Natural killer cell treated with Interleukin-12 subunit alpha and Interleukin-12 subunit beta and Interleukin-15 and Interleukin-18, amount 100 ng/mL, for 72 hours (primary cell): ENCODE measurements at regions not wholly inside any gene's neighbourhood (a gene's known extent, or its start where the extent isn't known, plus 50 kb on each side); places are given as distances from the start of the nearest gene placed in this dataset.
"Not testable (repeated sequence)": the region's sequence is repeated elsewhere in the genome, so short reads cannot be mapped to it uniquely, and the experiment has no call there.

Experiments
- ATAC-seq, 2 donors: fragments of 150-1000 bp; cut with Tn5 transposase in 1 of 2; sonication (Bioruptor Pico), chemical (Tn5 transposase) in 1 of 2; 2 replicates each; pipeline ENCODE4 v1.10.0; 2021
- DNase-seq: peaks from one replicate; pipeline ENCODE4 v3.0.0; 2022; ENCODE audit warnings: low spot score
- H3K27ac Mint-ChIP-seq, 2 donors: 1 replicate in 1 of 2; 2 replicates in 1 of 2; pipeline ENCODE4 v1.8.0; 2022; ENCODE audit warnings: mixed read lengths in 2 of 2, mild to moderate bottlenecking in 1 of 2, moderate library complexity in 1 of 2
- H3K27me3 Mint-ChIP-seq, 2 donors: 1 replicate in 1 of 2; 2 replicates in 1 of 2; pipeline ENCODE4 v1.8.0; 2022; ENCODE audit warnings: mixed read lengths in 2 of 2
- H3K36me3 Mint-ChIP-seq: one replicate; pipeline ENCODE4 v1.8.0; 2022; ENCODE audit warnings: mixed read lengths
- H3K4me1 Mint-ChIP-seq, 2 donors: 1 replicate in 1 of 2; 2 replicates in 1 of 2; pipeline ENCODE4 v1.8.0; 2022; ENCODE audit warnings: low read depth in 2 of 2, mixed read lengths in 2 of 2, mild to moderate bottlenecking in 1 of 2
- H3K4me3 Mint-ChIP-seq: one replicate; pipeline ENCODE4 v1.8.0; 2022; ENCODE audit warnings: mixed read lengths
- H3K9me3 Mint-ChIP-seq: 2 replicates; pipeline ENCODE4 v1.8.0; 2022; ENCODE audit warnings: mixed read lengths

DNA sequence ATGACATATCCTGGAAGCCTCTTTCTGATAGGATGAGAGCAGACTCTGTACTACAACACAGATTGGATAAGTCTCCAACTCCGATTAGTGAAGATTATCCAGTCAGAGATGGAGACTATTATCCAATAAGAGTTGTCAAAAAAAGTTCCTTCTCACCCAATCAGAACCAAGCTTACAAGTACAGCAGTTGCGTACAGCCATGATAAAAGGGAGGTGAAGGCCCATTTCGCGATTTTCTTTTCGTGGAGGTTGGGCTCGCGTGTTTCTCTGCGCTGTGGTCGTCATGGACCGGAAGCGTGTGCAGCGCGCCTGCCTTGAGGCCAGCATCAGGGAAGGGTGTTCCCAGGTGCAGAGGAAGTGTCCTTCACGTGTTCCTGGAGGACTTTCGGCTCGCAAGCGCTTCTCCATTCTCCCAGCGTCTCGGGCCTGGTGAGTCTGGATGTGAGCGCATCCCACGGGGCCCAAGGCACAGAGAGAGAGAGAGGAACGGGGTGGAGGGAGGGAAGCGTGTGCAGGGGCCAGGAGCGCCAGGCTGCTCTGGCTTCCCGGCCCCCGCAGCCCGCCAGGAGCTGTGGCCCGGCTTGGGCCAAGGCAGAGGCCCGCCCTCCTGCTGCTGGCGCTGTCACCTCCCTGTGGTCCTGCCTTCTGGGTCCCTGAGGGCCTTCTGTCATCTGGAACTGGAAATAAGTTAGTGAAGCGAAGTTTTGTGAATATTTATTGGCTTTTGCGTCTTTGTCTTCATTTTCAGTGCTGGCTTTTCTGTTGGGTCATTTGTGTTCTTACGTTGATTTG, 53.9 kb downstream of the CDRT15L2 start:
- not testable (repeated sequence) for DNase-seq, H3K4me1 Mint-ChIP-seq, H3K27me3 Mint-ChIP-seq, H3K4me3 Mint-ChIP-seq, H3K9me3 Mint-ChIP-seq, H3K27ac Mint-ChIP-seq, ATAC-seq, H3K36me3 Mint-ChIP-seq

DNA sequence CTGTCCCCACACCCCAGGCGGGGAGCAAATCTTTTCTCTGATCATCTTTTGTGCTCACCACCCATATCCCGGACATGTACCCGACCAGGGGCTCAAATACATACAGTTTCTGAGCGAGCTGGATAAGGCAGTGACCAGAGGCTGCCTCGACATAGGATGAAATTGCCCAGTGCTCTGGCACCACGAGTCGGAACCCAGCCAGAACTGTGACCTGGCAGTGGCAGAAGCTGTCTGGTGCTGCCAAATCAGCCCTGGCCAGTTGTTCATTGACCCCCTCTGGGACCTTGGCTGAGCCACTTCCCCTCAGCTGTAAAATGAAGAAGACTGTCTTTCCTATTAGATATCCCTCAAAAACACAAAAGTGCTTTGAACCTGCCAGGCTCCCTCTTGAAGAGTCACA, 60.6 kb downstream of the CDRT15L2 start:
- DNase-seq, H3K27me3 Mint-ChIP-seq, ATAC-seq, H3K36me3 Mint-ChIP-seq, H3K4me3 Mint-ChIP-seq, H3K9me3 Mint-ChIP-seq, H3K27ac Mint-ChIP-seq: not testable (repeated sequence)
- peaks cover 0 to 14% of the 10 kb centered on the region in 2 donors for H3K4me1 Mint-ChIP-seq

DNA sequence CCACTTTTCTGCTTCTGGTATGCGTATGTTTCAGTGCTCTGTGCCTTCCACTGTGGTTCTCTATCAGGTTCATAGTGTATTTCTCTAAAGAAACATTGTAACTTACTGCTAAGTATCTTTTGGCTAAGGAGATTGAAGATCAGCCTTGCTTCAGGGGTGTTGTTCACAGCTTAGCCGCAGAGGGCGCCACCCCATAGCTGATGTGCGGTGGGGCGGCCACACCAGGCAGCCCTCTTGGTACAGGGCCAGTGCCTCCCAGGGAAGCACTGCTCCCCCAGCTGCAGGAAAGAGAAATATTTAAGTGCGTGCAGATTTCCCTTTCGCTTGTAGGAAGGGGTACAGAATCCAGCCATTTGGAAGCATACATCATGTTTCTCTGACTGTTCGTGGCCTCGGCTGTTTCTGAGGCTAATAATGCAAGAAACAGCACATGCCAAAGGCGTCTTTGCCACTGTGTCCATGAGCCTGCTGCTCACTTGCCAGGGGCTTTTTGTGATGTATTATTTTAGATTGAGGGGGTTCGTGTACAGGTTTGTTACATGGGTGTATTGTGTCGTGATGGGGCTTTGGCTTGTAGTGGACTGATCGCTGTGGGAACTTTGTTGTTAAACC, 67.2 kb downstream of the CDRT15L2 start:
- peak; percentile 80 to 81 for ATAC-seq
- H3K9me3 Mint-ChIP-seq, DNase-seq, H3K27me3 Mint-ChIP-seq, H3K36me3 Mint-ChIP-seq: not testable (repeated sequence)
- Mint-ChIP-seq H3K27ac (peak overlapping the region in 1 of 2 donors; percentile 29), H3K4me1 (peaks cover 25 to 38% of the 10 kb centered on the region in 2 donors), H3K4me3 (peak overlapping the region; percentile 21)

DNA sequence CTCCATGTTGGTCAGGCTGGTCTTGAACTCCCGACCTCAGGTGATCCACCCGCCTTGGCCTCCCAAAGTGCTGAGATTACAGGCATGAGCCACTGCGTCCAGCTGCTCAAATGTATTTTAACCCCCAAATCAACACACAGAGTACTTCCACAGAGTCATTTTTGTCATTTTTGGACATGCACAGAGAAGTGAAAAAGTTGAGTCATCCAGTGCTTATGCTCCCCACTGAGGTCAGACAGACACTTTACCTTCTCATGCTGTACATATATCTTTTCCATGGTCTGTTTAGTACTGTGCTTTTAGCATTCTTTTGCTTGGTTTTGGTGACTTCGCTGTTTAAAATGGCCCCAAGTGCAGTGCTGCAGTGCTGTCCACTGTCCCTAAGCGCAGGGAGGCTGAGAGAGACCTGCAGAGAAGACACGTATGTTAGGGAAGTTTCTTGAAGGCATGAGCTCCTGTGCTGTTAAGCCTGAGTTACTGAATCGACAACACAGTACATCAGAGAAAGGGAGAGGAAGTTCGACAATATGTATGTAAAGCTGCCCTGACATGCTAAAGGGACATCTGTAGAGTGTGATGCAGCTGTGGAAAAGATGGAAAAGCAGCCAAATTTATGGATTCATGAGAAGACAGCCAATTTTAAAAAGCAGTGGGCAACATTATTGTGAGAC, 69.7 kb downstream of the CDRT15L2 start:
- DNase-seq, H3K36me3 Mint-ChIP-seq, H3K27me3 Mint-ChIP-seq, H3K9me3 Mint-ChIP-seq: not testable (repeated sequence)
- ATAC-seq: peak in 1 of 2 donors; percentile 54
- peaks cover 33 to 48% of the 10 kb centered on the region in 2 donors for H3K4me1 Mint-ChIP-seq
- H3K27ac Mint-ChIP-seq: peak overlapping the region in 1 of 2 donors; percentile 29
- peak overlapping the region; percentile 30 for H3K4me3 Mint-ChIP-seq

DNA sequence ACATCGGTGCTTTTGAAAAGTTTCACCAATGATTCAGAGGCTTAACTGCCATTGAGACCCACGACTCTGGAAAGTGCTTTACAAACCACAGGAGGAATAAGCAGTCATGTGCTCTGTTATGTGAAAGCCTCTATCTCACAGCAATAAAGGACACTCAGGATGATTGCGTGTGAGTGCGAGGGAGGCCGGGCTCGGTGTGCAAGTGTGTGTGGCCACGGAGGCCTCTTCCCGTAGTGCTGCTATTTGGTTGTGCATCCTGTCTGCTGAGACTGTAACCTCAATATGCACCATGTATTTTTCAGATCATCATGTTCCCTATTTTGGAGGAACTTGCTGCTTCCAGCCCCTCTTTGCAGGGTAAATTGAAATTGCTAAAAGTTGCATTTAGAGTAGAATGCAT, 71.5 kb downstream of the CDRT15L2 start:
- H3K27ac Mint-ChIP-seq: peak overlapping the region in 1 of 2 donors; percentile 60
- DNase-seq, H3K9me3 Mint-ChIP-seq, H3K27me3 Mint-ChIP-seq, H3K36me3 Mint-ChIP-seq: not testable (repeated sequence)
- peak overlapping the region; percentile 59 for H3K4me3 Mint-ChIP-seq
- H3K4me1 Mint-ChIP-seq: peaks cover 33 to 41% of the 10 kb centered on the region in 2 donors
- peak; percentile 62 to 80 for ATAC-seq

DNA sequence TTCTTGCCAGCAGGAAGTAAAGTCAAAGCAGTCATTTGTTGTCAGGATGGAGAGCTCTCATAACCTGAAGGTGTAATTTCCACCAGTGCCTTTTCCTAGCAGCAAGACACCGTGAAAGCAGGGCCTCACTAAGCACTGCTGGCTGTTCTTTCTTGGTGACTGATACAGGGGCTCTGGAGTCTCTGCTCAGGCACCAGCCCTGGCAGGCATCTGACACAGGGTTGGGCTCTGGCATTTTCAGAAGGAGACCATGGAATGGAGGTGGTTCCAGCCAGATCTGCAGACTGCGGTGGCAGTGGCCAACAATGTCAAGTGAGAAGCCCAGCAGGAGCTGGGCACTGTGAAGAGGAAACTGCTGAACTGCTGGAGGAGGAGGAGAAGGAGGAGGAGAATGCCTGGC, 72.2 kb downstream of the CDRT15L2 start:
- H3K27me3 Mint-ChIP-seq, H3K36me3 Mint-ChIP-seq, DNase-seq, H3K9me3 Mint-ChIP-seq: not testable (repeated sequence)
- ATAC-seq: peak; percentile 41 to 46
- Mint-ChIP-seq H3K4me3 (peak overlapping the region; percentile 59), H3K4me1 (peaks cover 31 to 37% of the 10 kb centered on the region in 2 donors), H3K27ac (peak overlapping the region; percentile 25 to 60)

DNA sequence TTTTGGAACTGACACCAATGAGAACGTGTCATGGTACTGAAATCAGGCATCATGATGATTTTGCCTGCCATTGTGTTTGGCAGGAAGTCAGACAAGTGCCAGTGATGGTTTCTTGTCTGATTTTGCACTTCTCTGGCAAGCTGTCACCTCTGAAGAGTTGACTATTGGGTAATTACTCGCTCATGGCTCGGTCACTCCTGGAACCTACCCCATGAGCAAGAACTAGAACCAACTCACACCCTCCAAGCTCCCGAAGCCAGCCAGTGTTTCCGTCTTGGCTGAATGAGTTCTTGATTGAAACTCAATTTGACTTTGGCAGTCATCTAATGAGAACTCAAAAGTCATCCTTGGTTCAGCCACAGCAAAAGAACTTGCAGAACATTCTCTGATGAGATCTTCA, 73.9 kb downstream of the CDRT15L2 start:
- not testable (repeated sequence) for DNase-seq, H3K9me3 Mint-ChIP-seq, H3K36me3 Mint-ChIP-seq, H3K27me3 Mint-ChIP-seq
- H3K4me1 Mint-ChIP-seq: peaks cover 26 to 31% of the 10 kb centered on the region in 2 donors
- ATAC-seq: peak; percentile 32 to 55
- peak overlapping the region; percentile 39 for H3K4me3 Mint-ChIP-seq
- peak overlapping the region in 1 of 2 donors; percentile 74 for H3K27ac Mint-ChIP-seq

DNA sequence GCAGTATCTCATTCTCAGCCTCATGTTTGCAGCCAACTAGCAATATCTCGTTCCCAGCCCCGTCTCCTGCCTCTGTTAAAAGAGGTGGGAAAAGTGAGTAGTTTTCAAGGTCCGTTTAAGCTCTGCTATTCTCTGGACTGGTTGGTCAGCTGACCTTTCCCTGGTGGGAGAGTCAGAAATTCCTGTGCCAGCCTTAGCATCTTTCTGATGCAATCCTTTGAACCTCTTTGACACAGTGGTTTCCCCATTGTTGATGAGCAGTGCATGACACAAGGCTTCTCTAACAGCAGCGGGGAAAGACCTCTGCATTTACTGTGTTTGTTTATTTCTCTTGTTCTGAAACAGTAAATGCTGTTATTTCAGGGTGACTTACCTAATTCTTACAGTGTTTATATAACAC, 74.6 kb downstream of the CDRT15L2 start:
- not testable (repeated sequence) for H3K36me3 Mint-ChIP-seq, ATAC-seq

DNA sequence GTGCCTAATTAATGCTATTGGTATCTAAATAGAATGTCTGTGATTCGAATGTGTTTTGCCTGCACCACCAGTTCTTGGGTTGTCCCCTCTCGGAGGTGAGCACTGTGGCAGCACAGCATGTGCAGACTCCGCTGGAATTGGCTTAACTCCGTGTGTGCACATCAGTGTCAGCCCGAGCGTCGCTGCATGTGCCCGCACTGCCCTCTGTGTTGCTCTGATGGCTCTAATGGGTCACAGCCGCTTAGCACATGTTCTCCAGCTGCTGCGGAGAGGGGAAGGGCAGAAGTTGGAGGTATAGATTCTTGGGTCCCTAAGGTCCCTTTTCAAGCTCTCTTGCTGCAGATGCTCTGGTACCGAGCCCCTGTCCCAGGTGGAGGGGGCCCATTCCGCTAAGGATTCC, 75.1 kb downstream of the CDRT15L2 start:
- not testable (repeated sequence) for H3K9me3 Mint-ChIP-seq, H3K27me3 Mint-ChIP-seq, H3K27ac Mint-ChIP-seq, DNase-seq, H3K4me3 Mint-ChIP-seq, H3K36me3 Mint-ChIP-seq, ATAC-seq
- peaks cover 20 to 25% of the 10 kb centered on the region in 2 donors for H3K4me1 Mint-ChIP-seq

More for the DNA sequence above, 74.6 kb downstream of the CDRT15L2 start:
- Mint-ChIP-seq H3K27ac (peak overlapping the region in 1 of 2 donors; percentile 74), H3K4me1 (peaks cover 24 to 29% of the 10 kb centered on the region in 2 donors)
- not testable (repeated sequence) for H3K4me3 Mint-ChIP-seq, H3K9me3 Mint-ChIP-seq, H3K27me3 Mint-ChIP-seq, DNase-seq

DNA sequence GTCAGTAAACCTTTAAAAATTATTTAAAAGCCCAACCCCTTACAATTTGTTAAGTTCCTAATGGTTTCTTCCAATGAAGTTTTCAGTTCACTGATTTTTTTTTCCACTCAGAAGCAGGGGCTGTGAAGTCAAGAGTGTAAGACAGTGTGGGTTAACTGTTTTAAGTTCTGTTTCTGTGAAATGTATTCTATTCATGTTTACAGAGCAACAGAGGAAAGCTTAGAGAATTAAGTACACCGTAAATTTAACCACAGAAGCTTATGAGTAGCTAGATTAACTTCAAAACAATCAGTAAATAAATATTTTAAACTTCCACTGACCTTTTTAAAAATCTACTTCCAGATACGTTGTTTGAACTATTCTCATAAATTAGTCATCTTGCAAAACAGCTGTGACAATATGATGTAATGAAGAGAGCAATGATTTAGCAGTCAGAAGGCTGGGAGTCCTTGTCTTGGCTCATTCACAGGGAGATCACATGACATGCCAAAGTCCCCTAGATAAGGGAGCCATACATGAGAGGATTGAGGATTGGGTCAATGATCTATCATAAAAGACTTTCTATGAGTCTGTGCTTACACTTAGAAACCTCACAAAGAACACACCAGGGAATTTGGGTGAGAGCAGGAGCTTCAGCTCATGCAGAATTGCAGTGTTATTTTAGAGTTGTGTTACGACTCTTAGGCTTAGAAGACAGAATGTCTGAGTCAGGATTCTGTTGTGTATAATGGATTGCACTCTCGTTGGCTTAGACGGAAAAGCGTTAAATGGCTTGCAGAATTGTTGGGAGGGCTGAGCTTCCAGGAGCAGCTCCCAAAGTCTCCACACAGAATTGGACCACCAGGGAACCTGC, 85.8 kb downstream of the CDRT15L2 start:
- H3K27me3 Mint-ChIP-seq, H3K9me3 Mint-ChIP-seq, H3K4me3 Mint-ChIP-seq, DNase-seq, H3K27ac Mint-ChIP-seq, H3K36me3 Mint-ChIP-seq, H3K4me1 Mint-ChIP-seq: not testable (repeated sequence)
- peak; percentile 57 to 64 for ATAC-seq

DNA sequence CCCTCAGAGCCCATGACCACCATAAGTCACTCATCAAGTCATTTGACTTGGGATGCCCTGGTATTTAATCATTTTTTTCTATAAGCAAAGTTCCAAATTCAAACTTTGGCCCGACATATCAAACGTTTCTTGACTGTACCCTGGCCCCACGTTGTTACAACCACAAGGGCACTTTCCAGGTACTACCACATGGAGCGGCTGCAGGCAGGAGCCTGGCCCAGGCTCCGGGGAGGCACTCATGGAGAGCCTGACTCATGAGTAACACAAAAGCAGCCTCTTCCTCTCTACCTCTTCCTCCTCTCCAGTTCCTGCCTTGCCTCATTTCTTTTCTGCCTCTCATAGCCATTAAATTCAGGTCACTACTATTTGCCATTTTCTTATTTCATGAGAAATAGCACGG, 87.2 kb downstream of the CDRT15L2 start:
- peak in 1 of 2 donors; percentile 70 for ATAC-seq

DNA sequence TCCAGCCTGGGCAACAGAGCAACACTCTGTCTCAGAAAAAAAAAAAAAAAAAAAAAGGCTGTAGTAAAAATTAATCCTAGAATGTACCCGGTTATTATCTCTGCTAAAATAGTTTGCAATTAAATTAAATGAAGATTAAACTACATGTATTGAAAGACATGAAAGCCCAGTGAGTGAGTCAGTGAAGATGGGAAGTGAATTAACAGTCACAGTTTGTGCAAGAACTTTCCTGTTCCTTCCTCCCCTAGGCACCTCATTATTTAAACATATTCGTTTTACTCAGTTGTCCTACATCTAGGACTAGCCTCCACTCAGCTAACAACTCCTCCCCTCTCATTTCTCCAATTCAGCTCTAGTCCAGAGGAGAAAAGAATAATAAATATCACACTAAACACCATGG, 88.2 kb downstream of the CDRT15L2 start:
- H3K4me3 Mint-ChIP-seq, DNase-seq, H3K4me1 Mint-ChIP-seq, H3K27ac Mint-ChIP-seq, H3K27me3 Mint-ChIP-seq, H3K36me3 Mint-ChIP-seq, H3K9me3 Mint-ChIP-seq, ATAC-seq: not testable (repeated sequence)

More for the DNA sequence above, 87.2 kb downstream of the CDRT15L2 start:
- H3K4me1 Mint-ChIP-seq, H3K27ac Mint-ChIP-seq, H3K4me3 Mint-ChIP-seq, H3K9me3 Mint-ChIP-seq, DNase-seq, H3K36me3 Mint-ChIP-seq, H3K27me3 Mint-ChIP-seq: not testable (repeated sequence)

DNA sequence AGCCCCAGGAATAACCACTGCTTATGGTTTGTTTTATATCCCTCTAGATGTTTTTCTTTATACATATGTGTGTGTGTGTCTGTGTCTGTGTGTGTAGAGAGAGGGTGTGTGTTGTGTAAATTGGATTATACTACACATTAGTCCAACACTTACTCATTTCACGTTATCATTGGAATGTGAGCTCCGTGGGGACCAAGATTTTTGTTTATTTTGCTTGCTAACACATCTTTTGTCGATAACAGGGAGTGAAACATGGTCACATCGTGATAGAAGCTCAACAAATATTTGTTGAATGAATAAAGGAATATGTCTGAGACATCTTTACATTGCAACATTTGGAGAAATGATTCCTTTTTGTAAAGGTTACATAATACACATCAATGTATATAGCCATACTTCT, 88.8 kb downstream of the CDRT15L2 start:
- ATAC-seq, H3K4me1 Mint-ChIP-seq, DNase-seq, H3K9me3 Mint-ChIP-seq, H3K36me3 Mint-ChIP-seq, H3K4me3 Mint-ChIP-seq, H3K27me3 Mint-ChIP-seq, H3K27ac Mint-ChIP-seq: not testable (repeated sequence)
